H1 (cell line): ENCODE measurements at regions not wholly inside any gene's neighbourhood (a gene's known extent, or its start where the extent isn't known, plus 50 kb on each side); places are given as distances from the start of the nearest gene placed in this dataset.

ENCODE experiments used
- CTCF ChIA-PET: fragments of 300-600 bp; sonication (Branson Sonifier 250); formaldehyde crosslinking; loops from one replicate; lab custom pipeline; 2021; ENCODE audit not compliant: partially characterized antibody; lab: Charles Lee
- POLR2A ChIA-PET: fragments of 300-600 bp; sonication (Branson Sonifier 250); formaldehyde crosslinking; loops from one replicate; lab custom pipeline; 2021; ENCODE audit warnings: inconsistent platforms; ENCODE audit not compliant: partially characterized antibody; lab: Charles Lee
- DNase-seq, 2 experiments: peaks; one replicate each; pipeline versions ENCODE4 v3.0.0 to v3.0.0-alpha.2; 2010 to 2022; ENCODE audit warnings: low spot score in 2 of 2, low read depth in 1 of 2, mixed read lengths in 1 of 2
- FAIRE-seq: peaks from 2 replicates; lab custom pipeline; 2011; peaks lifted over from hg19 to GRCh38; lab: Jason Lieb, UNC
- H2AFZ ChIP-seq: 2 replicates; pipeline ENCODE4 v1.8.1; 2012; ENCODE audit warnings: low read length, inconsistent platforms
- H2AK5ac ChIP-seq: 2 replicates; pipeline ENCODE4 v1.6.1; 2013; ENCODE audit warnings: low read depth, low read length
- H2BK120ac ChIP-seq: replicated peaks from 2 replicates; pipeline ENCODE3; 2013; ENCODE audit warnings: low read depth, low read length, inconsistent platforms
- H2BK12ac ChIP-seq: 2 replicates; pipeline ENCODE4 v1.6.1; 2013; ENCODE audit warnings: low read depth, low read length
- H2BK15ac ChIP-seq: 2 replicates; pipeline ENCODE4 v1.6.1; 2013; ENCODE audit warnings: low read length
- H2BK20ac ChIP-seq: 2 replicates; pipeline ENCODE4 v1.6.1; 2013; ENCODE audit warnings: low read length
- H2BK5ac ChIP-seq: 2 replicates; pipeline ENCODE4 v1.6.1; 2013; ENCODE audit warnings: low read depth, low read length
- H3K14ac ChIP-seq: 2 replicates; pipeline ENCODE4 v1.6.1; 2013; ENCODE audit warnings: inconsistent platforms; ENCODE audit not compliant: insufficient read length
- H3K18ac ChIP-seq: 2 replicates; pipeline ENCODE4 v1.6.1; 2013; ENCODE audit warnings: low read length; ENCODE audit errors: extremely low read depth
- H3K23ac ChIP-seq: 2 replicates; pipeline ENCODE4 v1.6.1; 2013; ENCODE audit warnings: inconsistent platforms; ENCODE audit not compliant: insufficient read length
- H3K23me2 ChIP-seq: 2 replicates; pipeline ENCODE4 v1.6.1; 2013; ENCODE audit warnings: low read depth, low read length
- H3K27ac ChIP-seq: 2 replicates; pipeline ENCODE4 v1.6.1; 2011; ENCODE audit warnings: low read depth, low read length, inconsistent platforms
- H3K27me3 ChIP-seq, 4 experiments: replicated peaks in 1 of 4; 1 replicate in 1 of 4; 2 replicates in 3 of 4; pipeline versions ENCODE4 v1.6.1 to v1.8.1; 2011 to 2013; ENCODE audit warnings: low read length in 3 of 4, mild to moderate bottlenecking in 3 of 4, inconsistent platforms in 2 of 4, mixed read lengths in 2 of 4, moderate library complexity in 1 of 4; ENCODE audit not compliant: control insufficient read depth in 3 of 4, insufficient read depth in 3 of 4; ENCODE audit errors: extremely low read depth in 1 of 4
- H3K36me3 ChIP-seq, 4 experiments: 2 replicates each; pipeline versions ENCODE4 v1.6.1 to v1.8.1; 2011 to 2013; ENCODE audit warnings: mild to moderate bottlenecking in 4 of 4, low read length in 3 of 4, moderate library complexity in 2 of 4, control low read depth in 1 of 4, inconsistent platforms in 1 of 4; ENCODE audit not compliant: insufficient read depth in 4 of 4, control insufficient read depth in 2 of 4
- H3K4ac ChIP-seq: replicated peaks from 2 replicates; pipeline ENCODE3; 2013; ENCODE audit warnings: low read length, low read depth, mixed read lengths, inconsistent platforms; ENCODE audit not compliant: insufficient read length
- H3K4me1 ChIP-seq, 4 experiments: replicated peaks in 1 of 4; 1 replicate in 1 of 4; 2 replicates in 3 of 4; pipeline versions ENCODE4 v1.6.1 to v1.8.1; 2011 to 2013; ENCODE audit warnings: low read length in 3 of 4, inconsistent platforms in 2 of 4, mixed read lengths in 1 of 4; ENCODE audit not compliant: insufficient read depth in 4 of 4, control insufficient read depth in 3 of 4
- H3K4me2 ChIP-seq, 2 experiments: 2 replicates each; pipeline versions ENCODE4 v1.6.1 to v1.8.1; 2011 to 2013; ENCODE audit warnings: low read depth in 2 of 2, low read length in 2 of 2, control low read depth in 1 of 2, inconsistent platforms in 1 of 2, mild to moderate bottlenecking in 1 of 2; ENCODE audit not compliant: insufficient read depth in 1 of 2
- H3K4me3 ChIP-seq, 4 experiments: fragments of 200-600, 300-600 bp in 1 of 4; sonication (generic), shearing (Covaris generic), sonication (Bioruptor Twin) in 1 of 4; 2 replicates each; pipeline versions ENCODE4 v1.5.1 to v1.8.1; 2011 to 2016; ENCODE audit warnings: low read length in 4 of 4, low read depth in 3 of 4, control low read depth in 2 of 4, inconsistent platforms in 2 of 4, mild to moderate bottlenecking in 2 of 4, mixed read lengths in 1 of 4, moderate library complexity in 1 of 4; ENCODE audit not compliant: insufficient read depth in 2 of 4; ENCODE audit errors: extremely low read depth in 1 of 4
- H3K56ac ChIP-seq: replicated peaks from 2 replicates; pipeline ENCODE3; 2013; ENCODE audit warnings: low read depth, mild to moderate bottlenecking, mixed read lengths, low read length, inconsistent platforms; ENCODE audit not compliant: insufficient read length
- H3K79me1 ChIP-seq: 2 replicates; pipeline ENCODE4 v1.6.1; 2013; ENCODE audit warnings: low read depth, low read length, control low read depth
- H3K79me2 ChIP-seq, 2 experiments: 2 replicates each; pipeline versions ENCODE4 v1.6.1 to v1.8.1; 2012 to 2013; ENCODE audit warnings: low read length in 2 of 2, mild to moderate bottlenecking in 2 of 2, inconsistent platforms in 1 of 2; ENCODE audit not compliant: insufficient read depth in 2 of 2, control insufficient read depth in 1 of 2
- H3K9ac ChIP-seq, 4 experiments: replicated peaks in 1 of 4; 1 replicate in 1 of 4; 2 replicates in 3 of 4; pipeline versions ENCODE4 v1.6.1 to v1.8.1; 2011 to 2013; ENCODE audit warnings: low read depth in 3 of 4, low read length in 3 of 4, control low read depth in 2 of 4, mild to moderate bottlenecking in 2 of 4, moderate library complexity in 2 of 4, inconsistent platforms in 1 of 4; ENCODE audit errors: extremely low read depth in 1 of 4
- H3K9me3 ChIP-seq, 2 experiments: 2 replicates each; pipeline versions ENCODE4 v1.6.1 to v1.8.1; 2012 to 2013; ENCODE audit warnings: mild to moderate bottlenecking in 2 of 2, moderate library complexity in 2 of 2, control low read depth in 1 of 2, inconsistent platforms in 1 of 2, low read depth in 1 of 2, low read length in 1 of 2, mixed read lengths in 1 of 2; ENCODE audit not compliant: insufficient read depth in 2 of 2
- H4K20me1 ChIP-seq, 2 experiments: replicated peaks in 1 of 2; 2 replicates each; pipeline versions ENCODE3 to v1.8.1; 2011 to 2013; ENCODE audit warnings: inconsistent platforms in 2 of 2, low read length in 2 of 2, mild to moderate bottlenecking in 1 of 2; ENCODE audit not compliant: insufficient read depth in 2 of 2, control insufficient read depth in 1 of 2
- H4K5ac ChIP-seq: 2 replicates; pipeline ENCODE4 v1.6.1; 2013; ENCODE audit warnings: low read length, low read depth, mixed read lengths, inconsistent platforms; ENCODE audit not compliant: insufficient read length
- H4K8ac ChIP-seq: 2 replicates; pipeline ENCODE4 v1.8.0; 2013; ENCODE audit warnings: mild to moderate bottlenecking, moderate library complexity, low read length, inconsistent platforms; ENCODE audit not compliant: insufficient read depth; ENCODE audit errors: extremely low read depth
- H4K91ac ChIP-seq: replicated peaks from 2 replicates; pipeline ENCODE3; 2013; ENCODE audit warnings: low read length, mixed read lengths, inconsistent platforms; ENCODE audit not compliant: insufficient read length
- ASH2L ChIP-seq: fragments of 200-600, 300-600 bp; sonication (generic); IDR thresholded peaks from one replicate; pipeline ENCODE4 v1.7.1; 2017; ENCODE audit warnings: low read length
- EZH2 ChIP-seq: fragments of 200-600 bp; sonication (generic); IDR thresholded peaks from 2 replicates; pipeline ENCODE4 v1.7.1; 2012; ENCODE audit warnings: low read depth, mild to moderate bottlenecking, moderate library complexity, low read length, inconsistent platforms; ENCODE audit not compliant: severe bottlenecking
- FOSL1 ChIP-seq: IDR thresholded peaks from 2 replicates; pipeline ENCODE4 v1.6.1; 2011; ENCODE audit warnings: mild to moderate bottlenecking, low read depth, low read length, moderate library complexity; ENCODE audit not compliant: insufficient read depth
- JUND ChIP-seq: IDR thresholded peaks from 2 replicates; pipeline ENCODE4 v1.6.1; 2011; ENCODE audit warnings: mild to moderate bottlenecking, improper control_type of control experiment, low read length
- RFX5 ChIP-seq: IDR thresholded peaks from 2 replicates; pipeline ENCODE4 v1.6.1; 2011; ENCODE audit warnings: low read depth, low read length, improper control_type of control experiment, borderline replicate concordance
- RNF2 ChIP-seq: fragments of 200-900, 300-1000 bp; sonication (generic); IDR thresholded peaks from 2 replicates; pipeline ENCODE4 v1.7.1; 2016; ENCODE audit warnings: borderline replicate concordance, low read depth, mild to moderate bottlenecking, antibody characterized with exemption, low read length; ENCODE audit not compliant: poor library complexity, severe bottlenecking; ENCODE audit errors: missing control alignments
- SIN3A ChIP-seq, 2 experiments: IDR thresholded peaks in 1 of 2; conservative IDR thresholded peaks in 1 of 2; 2 replicates each; pipeline ENCODE4 v1.6.1; 2011 to 2012; ENCODE audit warnings: low read length in 2 of 2, improper control_type of control experiment in 1 of 2, low read depth in 1 of 2, mild to moderate bottlenecking in 1 of 2
- SUZ12 ChIP-seq: fragments of 200-600 bp; sonication (generic); IDR thresholded peaks from 2 replicates; pipeline ENCODE4 v1.6.1; 2012; ENCODE audit warnings: mild to moderate bottlenecking, inconsistent platforms, low read length, moderate library complexity, mixed read lengths
- TBP ChIP-seq: IDR thresholded peaks from 2 replicates; pipeline ENCODE4 v1.6.1; 2011; ENCODE audit warnings: low read depth, low read length, improper control_type of control experiment
- TEAD4 ChIP-seq: IDR thresholded peaks from 2 replicates; pipeline ENCODE4 v1.6.1; 2012; ENCODE audit warnings: low read depth, low read length, inconsistent platforms, mixed read lengths
- USF2 ChIP-seq: IDR thresholded peaks from 2 replicates; pipeline ENCODE4 v1.6.1; 2011; ENCODE audit warnings: low read length, improper control_type of control experiment
- WGBS, 2 experiments: shearing (Covaris generic) in 1 of 2; methylation state at CpG; one replicate each; pipeline versions ENCODE4 v1.1.6 to v1.1.7; 2013 to 2015; ENCODE audit warnings: low lambda C conversion rate in 2 of 2, mixed read lengths in 2 of 2, inconsistent platforms in 1 of 2, low coverage in 1 of 2, missing lambda C conversion rate in 1 of 2; ENCODE audit not compliant: insufficient replicate concordance in 2 of 2, insufficient coverage in 1 of 2, insufficient read length in 1 of 2; ENCODE audit errors: extremely low coverage in 1 of 2, missing lambda C conversion rate in 1 of 2; 5-methylcytosine and 5-hydroxymethylcytosine counted together

DNA sequence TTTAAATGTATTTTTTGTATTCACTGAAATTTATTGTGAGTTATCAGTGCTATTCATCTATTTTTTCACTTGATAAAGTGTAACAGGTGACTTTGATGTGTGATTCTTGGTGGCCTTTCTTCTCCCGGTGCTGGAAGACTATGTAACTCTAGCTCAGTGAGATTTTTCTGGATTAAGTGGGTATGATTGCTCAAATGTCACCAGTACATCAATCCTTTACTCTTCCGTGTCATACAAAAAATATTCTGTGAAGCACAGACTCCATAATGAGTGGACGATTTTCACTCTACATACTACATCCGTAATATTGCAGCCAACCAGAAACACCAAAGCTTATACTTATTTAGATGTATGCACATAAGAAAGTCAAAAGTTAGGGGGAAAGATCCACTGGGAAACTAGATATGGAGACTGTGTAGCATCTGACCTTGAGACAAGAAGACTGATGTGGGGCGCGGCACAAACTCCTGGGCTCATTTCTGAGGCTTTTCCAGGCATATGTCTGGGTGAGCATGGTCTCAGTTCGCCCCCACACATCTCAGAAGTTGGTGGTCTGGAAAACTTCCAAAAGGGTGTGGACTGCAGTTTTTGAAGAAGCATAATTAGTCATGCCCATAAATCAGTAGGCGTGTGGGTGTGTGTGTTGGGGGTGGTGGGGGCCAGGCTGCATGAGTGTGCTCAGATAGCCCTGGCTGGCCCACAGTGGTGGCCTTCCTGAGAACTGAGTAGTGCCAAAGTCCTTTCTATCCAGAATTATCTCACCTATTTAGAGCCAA, 53.9 kb upstream of the TENM3 start:
- Histone ChIP-seq H3K27ac (no peak overlapping the region), H3K18ac (no peak overlapping the region; the same call in 1 of the 2 replicates), H2AK5ac (no peak overlapping the region), H3K79me2 (peaks cover 0 to 23% of the 10 kb centered on the region in 2 experiments; a peak in 2 of 4 replicates), H2BK15ac (no peak overlapping the region), H3K14ac (no peak overlapping the region), H3K4me1 (peaks cover 0 to 4% (median 1%) of the 10 kb centered on the region in 4 experiments; a peak in 1 of 7 replicates), H4K8ac (no peak overlapping the region), H3K4ac (no peak overlapping the region), H3K23me2 (no peaks in the 10 kb centered on the region), H3K36me3 (no peaks in the 10 kb centered on the region), H3K79me1 (no peaks in the 10 kb centered on the region; the same call in 1 of the 2 replicates), H2BK120ac (no peak overlapping the region), H3K4me2 (no peak overlapping the region), H3K56ac (no peak overlapping the region), H4K20me1 (peaks cover 0 to 4% of the 10 kb centered on the region in 2 experiments), H3K27me3 (no peaks in the 10 kb centered on the region), H2BK20ac (no peak overlapping the region), H3K9ac (no peak overlapping the region), H2BK5ac (no peak overlapping the region), H3K9me3 (no peaks in the 10 kb centered on the region; a peak in 1 of 4 replicates), H4K5ac (no peak overlapping the region), H4K91ac (no peak overlapping the region), H2BK12ac (no peak overlapping the region), H2AFZ (no peak overlapping the region), H3K23ac (no peak overlapping the region), H3K4me3 (no peak overlapping the region)
- CTCF ChIA-PET, result no interaction called here
- POLR2A ChIA-PET, result interaction anchor here (0.7 kb wide), 1 partner anchor 13 kb away, joined by 3 read pairs; no protein-coding TSS in a partner anchor
- WGBS, 2 experiments, result 90% methylated on average over 8 of the region's 8 CpGs; no CpG with 5 or more reads in 1 of the 2 experiments
- FAIRE-seq (no peak), DNase-seq (no peak)
- TF ChIP-seq EZH2 (no peak), USF2 (no peak), SUZ12 (no peak), RFX5 (no peak), ASH2L (no peak), TEAD4 (no peak), FOSL1 (no peak), TBP (no peak), RNF2 (no peak), SIN3A (conservative IDR thresholded peaks at IDR 0.05 in 1 of 2, IDR thresholded peaks at IDR 0.05 in 1 of 2; ENCODE audit: low read depth in 1 of 2, low read length in 2 of 2) (no peak), JUND (no peak)
